Pulmonary artery endothelial cell (primary cell): ENCODE measurements at regions not wholly inside any gene's neighbourhood (a gene's known extent, or its start where the extent isn't known, plus 50 kb on each side); places are given as distances from the start of the nearest gene placed in this dataset.

Experiments used
- DNase-seq: peaks from one replicate; pipeline ENCODE4 v3.0.0-alpha.2; 2011; ENCODE audit warnings: low read depth, low spot score

DNA sequence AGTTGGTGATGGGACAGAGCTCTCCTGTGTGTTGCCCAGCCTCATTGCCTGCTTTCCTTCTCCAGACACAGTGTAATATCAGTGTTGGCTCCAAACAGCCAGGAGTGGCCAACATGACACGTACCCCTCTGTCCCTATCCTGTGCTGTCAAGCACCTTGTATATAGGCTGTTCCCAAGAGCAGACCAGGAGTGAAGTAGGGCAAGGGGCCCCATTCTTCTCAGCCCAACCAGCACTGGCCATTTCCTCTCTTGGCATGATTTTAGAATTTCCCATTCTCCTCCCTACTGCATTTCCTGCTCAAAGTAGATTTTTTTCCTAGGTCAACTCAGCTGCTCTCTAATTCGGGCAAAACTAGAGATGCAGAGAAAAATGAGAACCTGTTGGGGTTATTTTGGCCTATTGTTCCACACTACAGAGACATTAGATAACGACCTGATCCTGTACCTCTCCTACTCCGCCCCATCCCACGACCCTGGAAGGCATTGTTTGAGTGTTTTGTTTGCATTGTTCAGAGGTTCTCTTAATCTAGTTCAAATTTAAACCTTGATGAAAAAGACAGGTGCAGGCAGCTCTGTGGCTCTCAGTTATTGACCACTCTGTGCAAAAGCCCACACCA is 95.6 kb downstream of the RASSF10 start:
- peak; percentile 64 for DNase-seq

DNA sequence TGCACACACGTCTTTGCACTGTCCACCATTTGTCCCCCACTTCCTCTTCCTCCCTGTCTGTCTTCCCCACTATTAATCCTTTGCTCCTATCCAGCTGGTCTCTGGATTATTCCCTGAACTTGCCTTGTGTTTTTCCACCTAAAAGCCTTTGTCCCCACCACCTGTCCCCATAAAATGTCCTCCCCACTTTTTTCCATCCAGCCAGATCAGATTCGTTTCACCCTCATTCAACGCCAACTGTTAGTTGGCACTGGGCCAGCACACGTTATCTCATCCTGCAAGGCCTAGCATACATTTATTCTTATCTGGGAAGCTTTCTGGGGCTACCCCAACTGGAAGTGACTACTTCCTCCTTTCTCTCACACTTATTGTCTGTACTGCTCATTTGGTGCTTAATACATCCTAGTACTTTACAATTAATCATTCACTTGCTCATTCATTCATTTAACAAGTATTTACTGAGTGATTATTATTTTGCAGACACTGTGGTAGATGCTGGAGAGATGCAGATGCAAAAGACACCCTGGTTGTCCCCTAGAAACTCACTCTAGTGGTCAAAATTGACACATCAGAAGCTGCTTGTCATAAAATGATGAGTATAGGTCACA is 96.2 kb downstream of the RASSF10 start:
- peak; percentile 94 for DNase-seq

DNA sequence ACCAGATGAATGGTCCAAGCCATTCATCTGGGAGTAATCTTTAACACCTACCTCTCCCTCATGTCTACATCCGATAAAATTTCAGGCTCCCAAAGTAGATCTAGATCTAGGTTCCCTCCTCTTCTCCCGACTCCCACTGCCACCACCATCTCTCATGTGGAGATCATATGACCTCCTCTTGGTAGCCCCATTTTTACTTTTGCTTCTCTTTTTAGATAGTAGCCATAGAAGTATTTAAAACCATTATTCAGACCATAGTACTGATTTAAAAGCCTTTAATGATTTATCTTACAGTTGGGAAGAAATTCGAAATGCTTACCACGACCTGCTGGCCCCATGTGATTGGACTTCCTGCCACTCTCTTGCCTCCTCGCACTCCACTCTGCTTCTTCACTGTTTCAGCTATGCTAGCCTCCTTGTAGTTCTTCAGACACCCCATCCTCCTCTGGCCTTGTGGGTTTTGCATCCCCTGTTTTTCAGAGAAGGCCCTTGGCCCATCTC is 98.5 kb downstream of the RASSF10 start:
- no peak for DNase-seq

DNA sequence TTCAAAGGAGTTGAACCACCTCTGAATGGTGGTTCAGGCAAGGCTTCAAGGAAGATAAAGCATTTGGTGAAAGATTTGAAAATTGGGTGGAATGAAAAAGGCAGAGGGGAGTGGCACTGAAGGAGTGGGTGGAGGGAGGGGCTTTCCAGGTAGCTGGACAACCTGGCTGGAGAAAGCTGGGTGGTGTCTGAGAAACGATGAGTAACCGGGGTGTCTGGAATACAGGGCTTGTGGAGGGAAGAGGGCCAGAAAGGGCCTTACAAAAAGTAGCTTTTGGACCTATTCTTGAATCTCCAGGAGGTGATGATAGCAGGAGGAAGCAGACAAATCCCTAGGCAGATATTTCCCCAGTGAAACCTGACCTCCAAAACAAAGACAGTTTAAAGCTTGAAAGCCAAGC is 99.3 kb downstream of the RASSF10 start:
- no peak for DNase-seq

DNA sequence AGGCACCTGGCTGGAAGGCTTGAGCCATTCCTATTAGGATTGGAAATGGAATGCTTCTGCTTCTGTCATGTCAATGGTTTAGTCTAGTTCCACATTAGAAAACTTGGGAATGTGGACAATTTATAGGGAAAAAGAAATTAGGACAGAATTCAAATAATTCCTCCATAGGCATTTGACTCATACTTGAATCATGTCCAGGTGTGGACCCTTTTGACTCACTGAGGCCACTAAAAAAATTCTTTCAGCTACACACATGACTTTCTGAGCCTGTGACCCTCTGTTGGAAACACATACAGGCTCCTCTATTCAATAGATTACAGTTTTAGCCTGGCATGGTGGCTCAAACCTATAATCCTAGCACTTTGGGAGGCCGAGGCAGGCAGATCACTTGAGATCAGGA is 100.5 kb downstream of the RASSF10 start:
- no peak for DNase-seq

DNA sequence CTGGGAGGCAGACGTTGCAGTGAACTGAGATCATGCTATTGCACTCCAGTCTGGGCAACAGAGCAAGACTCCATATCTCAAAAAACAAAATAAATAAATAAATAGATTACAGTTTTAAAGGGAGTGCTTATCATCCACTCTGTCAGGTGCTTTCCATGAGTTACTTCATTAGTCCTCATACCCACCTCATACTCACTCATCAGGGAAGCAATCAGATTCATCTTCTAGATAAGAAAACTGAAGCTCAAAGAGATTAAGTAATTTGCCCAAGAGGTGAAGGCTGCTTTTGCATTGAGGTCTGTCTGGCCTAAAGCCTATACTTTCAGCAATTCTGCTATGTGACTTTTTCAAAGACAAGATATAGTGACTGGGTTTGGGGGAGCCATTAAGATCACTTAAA is 101.0 kb downstream of the RASSF10 start:
- DNase-seq = no peak

DNA sequence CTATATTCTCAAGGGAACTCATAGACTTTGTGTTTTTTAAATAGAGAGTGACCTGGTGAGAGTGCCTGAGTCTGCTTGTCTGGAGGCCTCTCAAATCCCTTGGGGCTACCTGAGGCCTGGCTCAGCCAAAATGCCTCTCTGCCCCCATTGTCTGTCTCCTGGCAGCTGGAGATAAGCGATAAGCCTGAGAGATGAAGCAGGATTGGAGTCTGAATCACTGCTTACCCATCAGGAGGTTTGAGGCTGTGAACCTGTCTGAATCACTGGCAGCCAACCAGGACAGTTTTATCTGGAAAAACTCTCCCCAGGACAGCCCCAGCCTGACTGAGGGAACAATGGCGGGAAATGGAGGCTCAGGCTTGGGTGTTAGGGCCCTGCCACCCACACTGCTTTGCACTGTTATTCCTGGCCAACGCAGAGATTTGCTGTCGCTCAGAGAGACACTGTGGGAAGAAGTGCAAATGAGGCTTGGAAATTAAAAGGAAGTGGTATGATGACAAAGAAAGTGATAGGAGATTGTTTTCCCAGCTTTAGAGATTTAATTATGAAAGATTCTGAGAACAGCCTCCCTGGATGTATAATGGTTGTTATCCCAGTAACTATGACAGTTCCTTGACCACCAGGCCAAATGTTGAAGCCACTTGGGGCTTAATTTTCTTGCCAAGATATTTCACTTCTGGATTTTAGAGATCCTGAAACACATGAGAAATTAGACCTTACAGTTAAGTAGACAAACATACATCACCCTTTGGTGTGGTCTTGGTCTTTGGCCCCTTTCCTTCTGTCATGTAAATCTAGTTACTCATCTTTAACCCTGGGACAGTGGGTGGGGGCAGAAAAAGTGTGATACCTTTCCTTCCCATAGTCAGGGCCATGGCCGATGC is 102.1 kb downstream of the RASSF10 start:
- DNase-seq = peak; percentile 87

DNA sequence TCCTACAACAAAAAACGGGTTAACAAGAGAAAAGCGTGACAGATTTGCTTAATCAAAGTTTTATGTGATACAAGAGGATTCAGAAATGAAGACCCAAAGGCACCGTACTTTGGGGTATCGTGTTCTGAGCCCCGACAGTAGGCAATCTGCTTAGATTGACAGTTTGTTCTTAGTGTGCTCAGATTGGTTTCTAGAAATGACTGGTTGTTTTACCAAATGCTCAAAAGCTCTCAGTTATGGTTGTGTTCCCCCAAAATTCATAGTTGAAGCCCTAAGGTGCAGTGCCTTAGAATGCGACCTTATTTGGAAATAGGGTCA is 102.7 kb downstream of the RASSF10 start:
- no peak for DNase-seq

DNA sequence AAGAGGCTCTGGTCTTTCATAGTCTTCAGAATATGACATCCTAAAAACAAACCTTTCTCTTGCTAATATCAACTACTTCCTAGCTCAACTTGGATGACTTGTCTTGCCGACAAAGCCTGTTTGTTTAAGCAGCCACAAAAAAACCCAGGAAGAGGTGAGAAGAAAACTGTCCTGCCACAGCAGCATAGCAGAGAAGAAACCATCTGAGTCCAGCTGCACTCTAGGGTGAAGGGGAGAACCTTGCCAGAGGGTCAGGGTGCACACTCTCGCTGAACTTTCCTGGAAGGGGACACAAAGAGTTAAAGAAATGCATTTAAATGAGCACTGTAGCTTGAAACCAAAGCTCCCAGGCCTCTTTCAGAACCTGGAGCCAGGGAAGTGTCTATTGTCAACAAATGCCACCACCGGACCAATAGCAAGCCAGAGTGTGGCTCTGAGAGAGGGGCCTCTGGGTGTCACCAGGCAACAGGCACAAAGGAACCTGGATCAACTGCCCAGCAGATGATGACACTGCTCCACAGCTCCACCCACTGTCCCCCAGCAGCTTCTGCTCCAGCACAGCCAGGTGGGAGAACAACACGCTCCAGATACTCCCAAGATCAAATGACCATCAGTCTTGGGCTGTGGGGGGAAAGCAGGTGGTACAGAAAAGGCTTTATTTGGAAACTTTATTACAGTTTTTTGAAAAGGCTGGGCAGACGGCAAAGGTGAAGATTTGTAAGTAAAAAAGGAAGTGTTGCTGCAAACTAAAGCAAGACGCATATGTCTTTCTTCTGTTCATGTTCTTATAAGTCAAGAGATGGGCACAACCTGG is 105.7 kb downstream of the RASSF10 start:
- no peak for DNase-seq

DNA sequence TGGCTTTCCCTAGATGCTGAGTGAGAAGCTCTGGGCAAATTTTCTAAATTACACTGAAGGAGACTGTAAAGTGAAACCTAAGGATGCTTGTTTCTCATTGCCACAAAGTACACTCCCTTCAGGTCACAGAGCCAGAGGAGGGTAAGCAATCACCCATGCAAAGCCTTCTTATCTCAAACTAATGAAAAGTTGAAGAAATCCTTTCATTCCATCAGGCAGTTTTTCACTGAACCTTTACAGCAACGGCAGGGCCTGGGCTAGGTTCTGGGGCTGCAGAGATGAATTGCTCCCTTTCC is 106.2 kb downstream of the RASSF10 start:
- DNase-seq = no peak

DNA sequence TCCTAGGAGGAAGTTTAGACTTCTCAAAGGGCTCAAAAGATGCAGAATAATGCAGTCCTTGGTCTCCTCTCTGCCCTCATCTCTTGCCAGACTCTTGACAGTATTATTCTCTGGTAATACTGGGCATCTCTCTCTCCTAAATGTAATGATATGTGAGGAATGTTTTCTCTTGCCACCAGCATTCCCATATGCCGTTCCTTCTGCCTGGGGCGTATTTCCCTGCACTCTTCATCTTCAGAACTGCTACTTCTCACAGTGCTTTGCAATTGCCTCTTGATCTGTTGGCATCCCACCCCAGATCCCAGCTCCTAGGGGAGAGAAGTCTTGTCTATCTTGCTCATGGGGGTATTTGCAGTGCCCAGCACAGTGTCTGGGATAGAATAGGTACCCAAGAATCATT is 107.4 kb downstream of the RASSF10 start:
- DNase-seq = no peak

DNA sequence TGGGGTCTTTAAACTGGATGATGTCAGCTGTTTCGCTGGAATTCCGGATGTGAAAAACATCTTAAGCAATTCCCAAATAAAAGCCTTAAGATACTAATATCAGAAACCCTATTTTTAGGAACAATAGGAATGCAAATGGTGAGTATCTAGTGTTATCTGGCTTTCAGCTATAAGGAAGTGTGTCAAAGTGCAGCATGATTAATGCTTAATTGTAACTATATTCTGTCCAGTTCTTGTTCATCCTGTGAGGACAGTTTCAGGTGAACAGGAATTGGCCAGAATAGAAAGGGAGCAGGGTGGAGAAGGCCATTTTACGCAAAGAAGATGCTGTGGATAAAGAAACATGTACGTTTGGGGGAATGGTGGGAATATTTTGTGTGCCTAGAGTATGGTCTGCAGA is 108.2 kb downstream of the RASSF10 start:
- DNase-seq = no peak

DNA sequence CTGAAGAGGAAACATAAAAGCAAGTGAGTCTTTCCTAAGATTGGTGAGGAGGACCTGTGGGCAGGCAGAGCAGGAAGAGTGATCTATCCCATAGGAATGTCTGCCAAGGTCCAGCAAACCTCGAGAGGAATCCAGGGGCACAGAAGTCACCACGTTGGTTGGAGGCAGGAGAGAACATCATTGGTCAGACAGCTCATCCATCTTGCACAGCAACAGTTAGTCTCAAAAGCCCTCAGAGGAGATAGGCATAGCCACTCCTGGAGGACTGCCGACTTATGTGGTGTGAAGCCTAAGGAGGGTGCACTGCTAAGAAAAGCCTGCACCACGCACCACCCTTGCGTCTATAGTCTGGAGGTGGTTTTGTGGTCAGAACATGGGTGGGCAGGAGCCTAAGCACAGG is 109.1 kb downstream of the RASSF10 start:
- peak; percentile 63 for DNase-seq

DNA sequence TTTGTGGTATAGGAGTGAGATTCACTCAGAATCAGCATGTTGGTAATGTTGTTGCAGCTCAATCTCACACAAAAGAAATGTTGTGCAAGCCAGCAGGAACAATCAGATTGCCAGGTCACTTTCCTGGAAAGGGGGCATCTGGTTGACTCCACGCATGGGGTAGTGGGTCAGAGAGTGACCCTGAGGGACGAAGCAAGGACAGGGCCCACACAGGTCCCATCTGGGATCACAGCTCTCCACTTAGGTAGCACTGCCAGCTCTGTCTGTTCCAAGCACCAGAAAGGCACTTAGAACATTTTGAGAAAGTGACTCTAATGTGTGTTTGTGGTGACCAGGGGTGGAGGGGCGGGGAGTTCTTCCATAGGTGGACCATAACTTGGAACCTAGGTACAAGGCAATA is 109.5 kb downstream of the RASSF10 start:
- DNase-seq = no peak

DNA sequence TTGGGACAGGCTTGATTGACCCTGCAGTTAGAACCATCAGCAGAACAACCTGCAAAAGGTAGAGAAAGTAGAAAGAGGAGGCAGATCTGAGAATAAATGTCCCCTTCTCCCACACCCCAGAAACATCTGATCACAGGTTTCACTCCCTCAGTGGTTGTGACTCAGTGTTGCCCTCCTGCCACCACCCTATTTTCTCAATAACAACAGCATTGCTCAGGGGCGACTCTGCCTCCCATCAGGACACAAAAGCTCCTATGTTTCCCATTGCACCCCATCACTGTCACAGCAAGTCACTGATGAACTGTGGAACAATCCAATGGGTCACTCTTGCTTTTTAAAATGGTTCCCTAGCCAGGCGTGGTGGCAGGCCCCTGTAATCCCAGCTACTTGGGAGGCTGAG is 110.2 kb downstream of the RASSF10 start:
- no peak for DNase-seq

DNA sequence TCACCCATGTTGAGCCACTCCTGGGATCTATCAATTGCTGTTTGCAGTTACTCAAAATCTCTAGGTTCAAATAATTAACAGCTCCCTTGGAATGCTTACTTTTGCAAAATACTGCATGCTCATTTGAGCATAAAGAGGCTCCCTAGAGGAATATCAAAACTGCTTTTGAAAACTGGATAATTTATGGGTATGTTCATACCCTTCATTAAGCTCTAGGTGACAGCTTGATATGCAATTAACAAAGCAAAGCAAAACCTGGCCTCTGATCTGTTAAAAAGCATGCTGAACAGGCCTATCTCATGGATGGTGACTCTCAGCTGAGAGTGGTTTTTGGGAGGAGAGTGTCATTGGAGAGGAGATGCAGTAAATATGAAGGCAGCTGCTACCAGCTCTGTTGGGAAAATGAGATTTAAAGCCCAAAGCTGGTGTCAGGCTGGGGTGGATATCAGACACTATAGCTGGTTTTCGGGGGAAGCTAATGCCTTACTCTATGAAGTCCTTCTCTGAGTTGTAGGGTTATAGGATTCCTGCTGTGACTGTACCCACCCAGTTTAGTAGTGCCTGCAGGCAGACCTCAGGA is 110.9 kb downstream of the RASSF10 start:
- no peak for DNase-seq

DNA sequence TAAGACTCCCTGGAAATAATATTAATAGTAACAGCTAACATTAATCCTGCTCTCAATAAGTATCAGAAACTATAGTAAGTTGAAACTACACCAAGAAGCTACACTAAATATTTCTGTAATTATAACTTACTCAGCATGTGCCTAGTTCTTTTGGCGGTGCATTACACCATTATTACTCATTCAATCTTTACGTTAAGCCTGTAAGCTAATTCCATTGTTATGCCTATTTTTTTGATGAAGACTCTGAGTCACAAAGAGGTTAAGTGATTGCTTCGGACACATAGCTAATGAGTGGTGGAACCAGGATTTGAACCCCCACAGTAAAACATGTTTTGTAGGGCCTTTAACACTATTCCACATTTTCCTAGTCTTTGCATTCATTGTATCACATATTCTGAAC is 111.6 kb downstream of the RASSF10 start:
- DNase-seq = no peak

DNA sequence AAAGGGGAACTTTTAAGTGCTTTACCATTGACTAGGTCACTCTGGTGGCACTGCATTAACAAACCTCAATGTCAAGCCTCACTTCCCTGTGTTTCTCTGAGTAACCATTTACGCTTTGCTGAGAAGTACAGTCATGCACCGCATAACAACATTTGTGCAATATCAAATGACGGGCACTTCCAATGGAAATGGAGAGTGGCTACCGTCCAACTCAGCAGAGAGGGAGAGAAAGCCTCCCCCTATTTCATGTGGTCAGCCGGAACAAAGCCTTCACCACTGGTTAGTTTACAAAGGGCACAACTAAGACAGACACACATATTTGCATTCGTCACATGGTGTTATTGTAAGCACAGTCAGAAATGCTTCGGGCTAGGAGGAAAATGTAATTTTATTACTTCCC is 117.3 kb downstream of the RASSF10 start:
- DNase-seq = no peak

DNA sequence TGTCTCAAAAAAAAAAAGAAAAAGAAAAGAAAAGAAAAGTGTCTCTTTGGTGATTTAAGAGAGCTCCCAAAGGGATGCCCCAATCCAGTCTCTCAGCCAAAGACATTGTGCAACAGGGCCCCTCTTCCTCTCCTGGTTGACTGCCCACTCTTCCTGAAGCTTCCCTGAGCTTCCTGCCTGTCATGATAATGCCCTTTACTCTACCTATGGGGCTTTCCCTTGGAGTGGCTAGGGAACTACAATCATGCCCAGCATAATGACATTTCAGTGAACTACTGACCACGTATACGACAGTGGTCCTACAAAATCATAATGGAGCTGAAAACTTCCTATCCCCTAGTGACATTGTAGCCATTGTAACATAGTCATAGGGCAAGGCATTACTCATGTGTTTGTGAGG is 118.0 kb downstream of the RASSF10 start:
- DNase-seq = no peak

DNA sequence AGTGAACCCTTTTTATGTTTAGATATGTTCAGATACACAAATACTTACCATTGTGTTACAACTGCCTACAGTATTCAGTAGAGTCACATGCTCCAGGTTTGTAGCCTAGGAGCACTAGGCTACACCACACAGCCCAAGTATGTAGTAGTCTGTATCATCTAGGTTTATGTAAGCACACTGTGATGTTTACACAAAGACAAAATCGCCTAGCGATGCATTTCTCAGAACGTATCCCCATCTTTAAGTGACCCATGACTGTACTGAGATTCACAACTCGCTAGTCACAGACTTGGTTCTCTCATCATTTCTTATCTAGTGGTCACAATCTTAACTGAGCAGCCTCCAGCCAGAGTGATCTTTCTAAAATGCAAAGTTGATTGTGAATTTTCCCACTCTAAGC is 119.2 kb downstream of the RASSF10 start:
- DNase-seq = no peak

DNA sequence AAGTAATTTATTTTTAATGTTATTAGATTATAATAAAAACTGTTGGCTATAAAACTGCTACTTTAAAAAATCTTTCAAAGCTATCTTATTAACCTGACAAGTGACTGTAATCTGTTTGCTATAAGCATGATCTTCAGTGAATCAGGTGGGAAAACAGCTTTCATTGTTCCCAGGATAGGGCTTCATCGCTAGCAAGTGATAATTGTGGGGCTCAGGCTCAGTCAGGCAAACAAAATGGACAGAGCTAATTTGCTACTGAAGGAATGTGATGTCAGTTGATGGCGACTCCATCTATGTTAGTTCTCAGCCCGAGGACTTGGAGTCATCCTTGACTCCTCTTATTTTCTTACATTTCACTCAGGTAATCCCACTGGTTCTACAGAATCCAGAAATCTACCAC is 125.0 kb downstream of the RASSF10 start:
- no peak for DNase-seq

DNA sequence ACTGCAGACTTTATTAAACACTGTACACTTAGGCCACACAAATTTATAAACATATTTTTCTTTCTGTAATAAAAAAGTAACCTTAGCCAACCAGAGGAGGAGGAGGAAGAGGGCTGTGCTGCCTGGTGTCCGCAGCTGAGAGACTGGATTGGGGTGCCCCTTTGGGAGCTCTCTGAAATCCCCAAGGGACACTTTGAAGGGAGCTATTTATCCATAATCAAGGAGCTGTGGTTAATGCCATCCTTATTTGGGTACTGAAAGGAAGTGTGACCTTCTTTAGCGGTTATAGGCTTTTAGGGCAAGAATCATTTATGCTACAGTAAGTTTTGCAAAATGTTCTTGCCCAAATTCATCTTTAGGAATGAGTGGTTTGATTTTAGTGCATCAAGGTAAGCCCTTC is 125.8 kb downstream of the RASSF10 start:
- DNase-seq = no peak
